ENCODE measurements at regions not wholly inside any gene's neighbourhood (a gene's known extent, or its start where the extent isn't known, plus 50 kb on each side); places are given as distances from the start of the nearest gene placed in this dataset.

- TF ChIP-seq CTCF (IDR thresholded peaks at IDR 0.05) (no peak), POLR2A (IDR thresholded peaks at IDR 0.05) (no peak)
These were observed 102.9 kb upstream of the APC start for GRCh38 chr5:112634796-112635195.
